Glomerular visceral epithelial cell (primary cell): ENCODE measurements at regions not wholly inside any gene's neighbourhood (a gene's known extent, or its start where the extent isn't known, plus 50 kb on each side); places are given as distances from the start of the nearest gene placed in this dataset.
A peak's percentile ranks its signal among the peaks of the same experiment; 100 is the strongest.

Source experiments
- DNase-seq: peaks from one replicate; pipeline ENCODE4 v3.0.0-alpha.2; 2016; ENCODE audit errors: extremely low spot score

- no peak for DNase-seq
Observed at GRCh38 chr6:79776076-79776475, 144.9 kb downstream of the SH3BGRL2 start.

- no peak for DNase-seq
Observed at GRCh38 chr6:79775222-79775621, 144.1 kb downstream of the SH3BGRL2 start.

- no peak for DNase-seq
Observed at GRCh38 chr6:79764747-79765146, 133.6 kb downstream of the SH3BGRL2 start.

GRCh38 chr6:79763301-79763700 is 132.2 kb downstream of the SH3BGRL2 start:
- DNase-seq, result peak; percentile 30

- no peak for DNase-seq
Observed at GRCh38 chr6:79762370-79762769, 131.2 kb downstream of the SH3BGRL2 start.

- DNase-seq, result no peak
Observed at GRCh38 chr6:79756496-79756895, 125.4 kb downstream of the SH3BGRL2 start.

GRCh38 chr6:79755967-79756366 is 124.8 kb downstream of the SH3BGRL2 start:
- DNase-seq, result no peak
